NT2/D1 (cell line): ENCODE measurements at regions not wholly inside any gene's neighbourhood (a gene's known extent, or its start where the extent isn't known, plus 50 kb on each side); places are given as distances from the start of the nearest gene placed in this dataset.

Source experiments
- SUZ12 ChIP-seq: IDR thresholded peaks from 2 replicates; pipeline ENCODE4 v1.6.1; 2011; ENCODE audit not compliant: insufficient read length, insufficient read depth; ENCODE audit errors: extremely low read depth
- YY1 ChIP-seq: IDR thresholded peaks from 2 replicates; pipeline ENCODE4 v1.6.1; 2011; ENCODE audit not compliant: insufficient read length, insufficient read depth
- ZNF274 ChIP-seq: IDR thresholded peaks from 2 replicates; pipeline ENCODE4 v1.6.1; 2011; ENCODE audit warnings: mild to moderate bottlenecking, low read depth, low read length

GRCh38 chr2:66699416-66699792 is 264.5 kb downstream of the MEIS1 start:
- TF ChIP-seq SUZ12: no peak
- TF ChIP-seq YY1: no peak
- TF ChIP-seq ZNF274: no peak
